Activated CD8-positive, alpha-beta T cell treated with anti-CD3 and anti-CD28 coated beads for 36 hours (primary cell): ENCODE measurements at regions not wholly inside any gene's neighbourhood (a gene's known extent, or its start where the extent isn't known, plus 50 kb on each side); places are given as distances from the start of the nearest gene placed in this dataset.

Source experiments
- ATAC-seq: fragments of 200-7000 bp; cut with Tn5 transposase; one replicate; pipeline ENCODE4 v1.10.0; 2021; ENCODE audit warnings: mild to moderate bottlenecking, moderate library complexity
- CTCF ChIA-PET: fragments of 350-600 bp; sonication (Branson Sonifier 250); formaldehyde crosslinking; loops from one replicate; lab custom pipeline; 2021; ENCODE audit warnings: antibody characterized with exemption; lab: Charles Lee
- POLR2A ChIA-PET: fragments of 350-600 bp; sonication (Branson Sonifier 250); formaldehyde crosslinking; loops from one replicate; lab custom pipeline; 2021; ENCODE audit warnings: antibody characterized with exemption; lab: Charles Lee
- DNase-seq: peaks from one replicate; pipeline ENCODE4 v3.0.0-alpha.2; 2020
- H3K27ac Mint-ChIP-seq: one replicate; pipeline ENCODE4 v1.8.0; 2021; ENCODE audit warnings: mild to moderate bottlenecking, mixed read lengths
- H3K27me3 Mint-ChIP-seq: one replicate; pipeline ENCODE4 v1.8.0; 2021; ENCODE audit warnings: mixed read lengths
- H3K36me3 Mint-ChIP-seq: one replicate; pipeline ENCODE4 v1.8.0; 2021; ENCODE audit warnings: low read depth, mixed read lengths
- H3K4me1 Mint-ChIP-seq: one replicate; pipeline ENCODE4 v1.8.0; 2021; ENCODE audit warnings: low read depth, mixed read lengths
- H3K4me3 Mint-ChIP-seq: one replicate; pipeline ENCODE4 v1.8.0; 2021; ENCODE audit warnings: mild to moderate bottlenecking, moderate library complexity, mixed read lengths
- H3K9me3 Mint-ChIP-seq: one replicate; pipeline ENCODE4 v1.8.0; 2021; ENCODE audit warnings: mixed read lengths
- CTCF ChIP-seq: fragments of 200-600 bp; IDR thresholded peaks from one replicate; pipeline ENCODE4 v1.8.0; 2022; ENCODE audit warnings: antibody characterized with exemption, mild to moderate bottlenecking
- intact Hi-C: fragments of 100-400 bp; cut with micrococcal nuclease; formaldehyde crosslinking; loops from one replicate; pipeline ENCODE4 v1.10.0; 2022

- peaks cover 8% of the 10 kb centered on the region for H3K9me3 Mint-ChIP-seq
- intact Hi-C loops, result no loop called here
These were observed 1336.6 kb downstream of the BRINP3 start for GRCh38 chr1:189141056-189141455.

GRCh38 chr1:189149547-189150375, 1327.9 kb downstream of the BRINP3 start:
- intact Hi-C loops, result no loop called here

More at GRCh38 chr1:189141056-189141455, 1336.6 kb downstream of the BRINP3 start:
- CTCF ChIA-PET, result no interaction called here
- Mint-ChIP-seq H3K27ac (no peak overlapping the region), H3K27me3 (no peaks in the 10 kb centered on the region), H3K4me1 (no peaks in the 10 kb centered on the region), H3K4me3 (no peak overlapping the region), H3K36me3 (no peaks in the 10 kb centered on the region)
- TF ChIP-seq CTCF, result no peak
- ATAC-seq (no peak), DNase-seq (no peak)
- POLR2A ChIA-PET, result no interaction called here

GRCh38 chr1:189150624-189151023, 1327.0 kb downstream of the BRINP3 start:
- ChIA-PET POLR2A (no interaction called here), CTCF (no interaction called here)
- no peaks in the 10 kb centered on the region for H3K36me3 Mint-ChIP-seq
- ATAC-seq, result no peak
- H3K9me3 Mint-ChIP-seq, result peaks cover 4% of the 10 kb centered on the region
- no peaks in the 10 kb centered on the region for H3K27me3 Mint-ChIP-seq
- DNase-seq, result no peak
- no peak overlapping the region for H3K27ac Mint-ChIP-seq
- no peak for TF ChIP-seq CTCF
- H3K4me3 Mint-ChIP-seq, result no peak overlapping the region
- no peaks in the 10 kb centered on the region for H3K4me1 Mint-ChIP-seq
- intact Hi-C loops, result no loop called here

More at GRCh38 chr1:189149547-189150375, 1327.9 kb downstream of the BRINP3 start:
- ChIA-PET POLR2A (no interaction called here), CTCF (no interaction called here)
- TF ChIP-seq CTCF, result no peak
- Mint-ChIP-seq H3K9me3 (peaks cover 4% of the 10 kb centered on the region), H3K27me3 (no peaks in the 10 kb centered on the region), H3K27ac (no peak overlapping the region), H3K4me1 (no peaks in the 10 kb centered on the region), H3K4me3 (no peak overlapping the region), H3K36me3 (no peaks in the 10 kb centered on the region)
- no peak for DNase-seq
- ATAC-seq, result no peak

GRCh38 chr1:189151361-189151760, 1326.3 kb downstream of the BRINP3 start:
- Mint-ChIP-seq H3K27me3 (no peaks in the 10 kb centered on the region), H3K4me3 (no peak overlapping the region), H3K36me3 (no peaks in the 10 kb centered on the region), H3K27ac (no peak overlapping the region), H3K9me3 (peaks cover 4% of the 10 kb centered on the region), H3K4me1 (no peaks in the 10 kb centered on the region)
- ATAC-seq (no peak), DNase-seq (no peak)
- CTCF ChIA-PET, result no interaction called here
- no peak for TF ChIP-seq CTCF
- POLR2A ChIA-PET, result no interaction called here
- intact Hi-C loops, result no loop called here

GRCh38 chr1:189152685-189153084, 1325.0 kb downstream of the BRINP3 start:
- no peak for ATAC-seq
- Mint-ChIP-seq H3K36me3 (no peaks in the 10 kb centered on the region), H3K9me3 (peaks cover 6% of the 10 kb centered on the region), H3K4me1 (no peaks in the 10 kb centered on the region), H3K27ac (no peak overlapping the region), H3K27me3 (no peaks in the 10 kb centered on the region), H3K4me3 (no peak overlapping the region)
- no peak for TF ChIP-seq CTCF
- ChIA-PET CTCF (no interaction called here), POLR2A (no interaction called here)
- DNase-seq, result no peak
- intact Hi-C loops, result no loop called here
